GM18907 (cell line): ENCODE measurements at regions not wholly inside any gene's neighbourhood (a gene's known extent, or its start where the extent isn't known, plus 50 kb on each side); places are given as distances from the start of the nearest gene placed in this dataset.

Experiments
- ATAC-seq: cut with Tn5 transposase; IDR thresholded peaks from one replicate; pipeline ENCODE4 v1.9.1; 2021; ENCODE audit warnings: mild to moderate bottlenecking, moderate library complexity; ENCODE audit not compliant: unreplicated experiment

DNA sequence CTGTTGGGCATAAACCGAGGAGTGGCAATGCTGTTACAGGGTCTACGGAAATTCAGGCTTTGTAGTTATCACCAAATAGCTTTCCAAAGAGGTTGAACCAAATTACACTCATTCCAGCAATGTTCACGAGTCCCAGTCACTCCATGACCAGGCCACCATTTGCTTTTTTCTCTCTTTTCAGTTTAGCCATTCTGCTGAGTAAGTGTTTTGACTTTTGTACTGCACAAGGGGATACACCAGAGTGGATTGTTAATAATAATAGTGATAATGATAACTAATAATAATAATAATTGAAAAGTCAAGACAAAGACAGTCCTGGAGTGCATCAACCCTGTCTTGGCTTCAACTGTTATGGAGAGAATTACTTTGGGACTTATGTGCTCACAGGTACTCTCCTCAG, 343.5 kb downstream of the AACS start:
- no peak for ATAC-seq

DNA sequence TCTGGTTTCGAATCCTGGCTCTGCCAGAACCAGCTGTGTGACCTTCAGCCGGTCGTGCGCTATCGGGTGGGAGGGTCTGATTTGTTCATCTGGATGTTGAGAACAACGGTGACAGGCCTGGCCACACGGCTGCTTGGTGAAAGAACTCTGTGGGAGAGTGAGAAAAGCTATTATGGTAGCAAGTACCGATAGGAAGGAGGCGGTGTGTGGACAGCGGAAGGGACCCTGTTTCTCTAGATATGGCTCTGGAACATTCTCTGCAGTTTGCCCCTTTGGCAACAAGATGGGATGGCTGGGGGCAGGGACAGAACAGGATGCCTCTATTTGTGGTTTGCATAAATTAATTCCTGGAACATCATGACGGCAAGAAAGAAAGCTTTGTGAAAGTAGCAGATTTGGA, 347.3 kb downstream of the AACS start:
- no peak for ATAC-seq

DNA sequence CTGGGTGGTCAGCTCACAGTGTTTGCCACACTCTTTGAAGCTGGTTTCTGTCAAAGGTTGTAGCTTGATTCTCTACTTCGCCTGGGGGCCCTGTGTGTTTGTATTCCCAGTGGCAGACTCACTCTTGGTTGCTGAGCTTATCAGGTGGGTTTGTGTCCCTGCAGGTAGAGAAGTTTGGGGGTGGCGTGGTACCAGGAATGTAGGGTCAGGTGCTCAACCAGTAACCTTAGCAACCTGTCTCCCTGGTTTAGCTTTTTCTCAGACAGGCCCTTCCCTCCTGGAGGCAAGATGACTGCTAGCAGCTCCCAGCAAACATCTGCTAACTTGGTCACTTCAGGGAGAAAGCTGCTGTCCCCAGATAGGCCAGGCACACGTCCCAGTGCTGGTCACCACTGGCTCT, 352.2 kb downstream of the AACS start:
- ATAC-seq = no peak

DNA sequence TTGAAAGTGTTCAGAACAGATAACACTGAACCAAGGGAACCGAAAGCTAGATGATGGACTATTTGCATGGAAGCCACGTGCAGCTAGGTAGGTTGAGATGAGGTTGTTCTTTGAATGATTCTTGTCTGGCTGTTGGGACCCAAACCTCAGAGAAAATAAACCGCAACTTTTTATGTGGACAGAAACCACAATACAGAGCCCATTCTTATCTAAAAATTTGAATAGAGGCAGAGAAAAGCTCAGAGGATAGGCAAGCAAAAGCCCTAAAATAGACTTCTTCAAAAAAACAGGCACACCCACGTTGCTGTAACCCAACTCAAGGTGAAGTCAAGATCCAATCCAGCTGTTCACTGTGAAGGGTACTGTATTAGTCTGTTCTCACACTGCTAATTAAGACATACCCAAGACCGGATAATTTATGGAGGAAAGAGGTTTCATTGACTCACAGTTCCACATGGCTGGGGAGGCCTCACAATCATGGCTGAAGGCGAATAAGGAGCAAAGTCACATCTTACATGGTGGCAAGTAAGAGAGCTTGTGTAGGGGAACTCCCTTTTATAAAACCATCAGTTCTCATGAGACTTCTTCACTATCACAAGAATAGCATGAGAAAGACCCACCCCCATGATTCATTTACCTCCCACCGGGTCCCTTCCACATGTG, 353.8 kb downstream of the AACS start:
- ATAC-seq = peak; percentile 73

DNA sequence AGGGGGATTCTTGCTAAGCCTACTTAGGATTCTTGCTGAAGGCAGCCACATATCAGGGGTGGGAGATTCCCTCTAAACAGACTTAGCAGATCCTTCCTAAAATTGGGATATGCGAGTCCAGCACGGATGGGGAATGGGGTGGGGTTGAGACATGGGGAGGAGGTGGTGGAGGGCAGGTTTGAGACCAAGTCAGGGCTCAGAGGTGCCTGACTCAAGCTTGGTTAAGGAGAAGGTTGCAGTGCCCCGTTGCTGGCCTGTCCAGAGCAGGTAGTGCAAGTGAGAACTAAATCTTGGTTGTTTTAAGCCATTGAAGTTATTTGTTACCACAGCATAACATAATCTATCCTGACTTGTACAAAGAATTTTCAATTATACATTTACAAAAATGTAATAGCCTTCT, 359.7 kb downstream of the AACS start:
- ATAC-seq = no peak

DNA sequence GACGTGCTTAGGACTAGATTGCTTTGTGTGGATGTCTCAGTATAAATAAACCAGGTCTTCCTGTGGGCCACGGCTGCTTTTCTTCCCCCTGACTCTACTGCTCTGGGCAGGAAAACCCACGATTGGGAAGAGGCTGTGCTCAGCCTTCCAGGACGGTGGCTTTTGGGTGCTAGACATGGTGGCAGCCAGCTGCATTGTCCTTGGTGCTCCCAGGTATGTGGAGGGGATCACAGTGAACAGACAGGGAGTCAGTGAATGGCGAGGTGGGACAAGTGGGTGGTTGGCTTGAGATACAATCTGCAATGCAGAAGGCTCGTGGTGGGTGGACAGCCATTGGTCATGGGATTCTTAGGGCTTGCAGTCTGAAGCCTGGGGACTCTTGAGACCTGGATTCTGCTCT, 366.3 kb downstream of the AACS start:
- no peak for ATAC-seq

DNA sequence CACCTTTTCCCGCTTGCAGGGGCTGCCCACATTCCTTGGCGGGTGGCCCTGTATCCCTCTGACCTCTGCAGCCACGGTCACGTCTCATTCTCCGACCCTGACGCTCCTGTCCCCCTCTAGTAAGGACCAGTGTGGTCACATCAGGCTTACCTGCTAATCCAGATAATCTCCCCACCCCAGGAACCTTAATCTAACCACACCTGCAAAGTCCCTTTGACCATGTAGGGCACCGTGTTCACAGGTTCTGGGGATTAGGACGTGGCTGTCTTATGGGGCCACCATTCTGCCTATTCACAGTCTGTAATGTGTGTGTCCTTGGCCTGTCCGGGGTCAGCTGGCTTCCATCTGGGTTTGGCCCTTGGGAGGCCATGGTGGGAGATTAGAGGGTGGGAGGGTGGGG, 368.9 kb downstream of the AACS start:
- no peak for ATAC-seq

DNA sequence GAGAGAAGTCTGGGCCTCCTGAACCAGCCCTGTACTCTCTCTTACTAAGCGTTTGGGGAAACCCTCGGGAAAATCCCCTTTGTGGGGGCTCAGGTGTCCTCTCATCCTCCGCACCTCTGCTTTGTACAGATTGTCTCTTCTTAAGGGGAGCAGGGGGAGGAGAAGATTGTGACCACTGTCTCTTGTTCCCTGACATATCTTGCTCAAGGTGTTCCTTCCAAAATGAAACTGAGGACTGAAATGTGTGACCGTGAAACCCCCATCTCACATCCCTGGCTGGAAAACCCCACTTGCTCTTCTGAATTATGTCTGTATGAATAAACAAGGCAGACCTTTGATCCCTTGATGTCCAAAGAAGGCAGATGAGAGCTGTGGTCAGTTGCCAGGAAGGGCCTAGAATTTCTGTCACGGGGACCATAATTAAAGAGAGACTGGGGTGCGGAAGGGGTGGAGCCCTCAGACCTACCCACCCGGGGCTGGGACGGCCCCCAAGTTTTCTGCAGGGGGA, 369.8 kb downstream of the AACS start:
- ATAC-seq = peak; percentile 91

DNA sequence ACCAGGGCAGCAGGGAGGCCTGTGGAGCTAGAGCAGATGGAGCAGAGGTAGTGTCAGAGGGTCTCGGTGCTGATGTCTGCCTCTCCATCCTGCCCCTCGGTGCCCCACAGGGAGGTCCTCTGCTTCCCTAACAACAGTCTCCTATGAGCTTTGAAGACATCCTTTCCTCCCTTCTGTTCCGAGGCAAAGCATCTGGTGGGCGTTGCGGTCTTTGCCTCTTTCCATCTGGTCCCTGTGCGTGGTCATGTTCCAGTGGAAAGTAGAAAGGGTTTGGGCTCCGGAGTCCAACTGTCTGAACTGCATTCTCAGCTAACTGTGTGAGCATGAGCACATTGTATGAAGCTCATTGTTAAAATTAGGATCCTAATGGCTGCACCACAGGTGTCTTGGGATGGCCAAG, 370.6 kb downstream of the AACS start:
- no peak for ATAC-seq

DNA sequence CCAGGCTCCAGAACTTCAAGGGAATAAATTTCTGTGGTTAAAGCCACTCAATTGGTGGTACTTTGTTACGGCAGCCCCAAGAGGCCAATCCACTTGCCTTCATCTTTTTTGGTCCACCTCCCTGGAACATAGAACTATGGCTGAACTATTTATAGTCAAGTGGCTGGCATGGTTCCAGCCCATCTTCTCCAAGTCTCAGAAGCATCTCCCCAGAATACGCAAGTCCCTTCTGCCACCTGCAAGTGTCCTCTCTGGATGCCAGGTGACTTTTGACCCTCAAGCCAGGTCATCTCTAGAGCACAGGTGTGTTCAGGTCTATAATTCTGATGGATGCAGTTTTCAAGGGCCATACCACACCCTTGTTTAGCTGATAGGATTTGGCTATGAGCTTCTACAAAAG, 371.5 kb downstream of the AACS start:
- no peak for ATAC-seq

DNA sequence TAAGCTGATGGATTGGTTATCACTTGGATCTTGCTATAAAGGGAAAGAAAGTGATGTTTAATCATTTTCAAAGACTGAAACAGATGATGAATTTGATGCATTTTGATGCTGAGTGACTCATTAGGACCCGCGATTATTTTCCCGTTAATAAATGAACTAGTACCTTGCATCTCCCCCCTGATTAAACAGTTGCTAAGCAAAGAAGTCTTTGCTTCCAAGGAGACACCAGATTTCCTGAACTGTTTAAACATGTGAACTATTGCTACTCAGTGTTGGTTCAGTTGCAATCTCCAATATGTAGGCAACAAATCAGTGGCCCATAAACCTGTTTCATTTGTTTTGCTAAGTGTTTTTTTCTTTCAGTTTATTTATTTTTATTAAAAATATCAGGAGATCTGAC, 375.2 kb downstream of the AACS start:
- ATAC-seq = no peak

DNA sequence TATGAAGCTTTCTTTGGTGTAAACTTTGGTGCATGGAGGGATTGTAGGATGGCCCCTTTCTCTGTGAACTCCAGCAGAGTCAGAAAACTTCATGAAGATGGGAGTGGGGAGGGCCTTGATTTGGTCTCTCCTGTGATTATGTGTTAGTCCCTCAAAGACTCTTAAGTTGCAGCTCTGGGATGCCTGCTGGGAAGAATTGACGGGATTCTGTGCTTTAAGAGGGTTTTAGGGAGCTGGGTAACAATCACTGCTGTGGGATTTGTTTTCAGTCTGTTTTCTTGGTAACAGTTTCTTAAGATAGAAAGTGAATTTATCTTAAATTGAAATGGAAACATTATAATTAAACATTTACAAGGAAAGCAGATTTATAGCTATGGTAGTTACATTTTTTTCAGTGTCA, 378.1 kb downstream of the AACS start:
- no peak for ATAC-seq

DNA sequence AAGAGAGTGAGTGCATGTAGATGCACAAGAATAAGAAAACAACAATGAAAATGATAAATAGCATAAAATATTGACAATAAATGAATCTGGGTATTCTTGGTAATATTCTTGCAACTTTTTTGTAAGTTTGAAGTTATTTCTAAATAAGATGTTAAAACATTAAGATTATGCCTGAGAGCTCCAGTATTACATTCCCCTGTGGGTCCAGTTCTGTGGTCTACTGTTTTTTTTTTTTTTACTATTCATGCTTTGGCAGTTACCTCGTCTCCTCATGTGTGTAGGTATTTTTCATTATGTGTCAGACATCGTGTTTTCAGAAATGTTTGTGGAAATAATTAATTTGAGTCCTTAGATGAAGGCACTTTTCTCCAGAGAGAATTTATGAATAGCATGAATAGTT, 386.2 kb downstream of the AACS start:
- ATAC-seq = no peak

DNA sequence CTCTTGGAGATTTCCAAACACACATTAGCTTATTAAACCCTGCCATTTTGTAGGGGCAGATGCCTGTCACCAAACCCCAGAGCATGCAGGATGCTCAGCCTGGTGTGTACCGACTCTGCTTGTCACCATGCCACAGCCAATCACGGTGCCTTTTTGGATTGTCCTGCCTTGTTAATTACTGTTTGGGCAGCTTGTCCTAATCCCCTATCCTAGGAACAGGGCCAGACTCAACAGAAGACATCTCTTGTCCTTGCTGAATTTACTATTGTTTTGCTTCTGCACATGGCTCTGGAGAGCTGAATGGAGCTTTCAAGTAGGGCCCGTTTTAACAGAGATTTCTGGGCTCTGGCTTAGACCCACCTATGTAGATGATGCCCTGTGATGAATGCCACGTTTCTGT, 388.5 kb downstream of the AACS start:
- ATAC-seq = no peak

DNA sequence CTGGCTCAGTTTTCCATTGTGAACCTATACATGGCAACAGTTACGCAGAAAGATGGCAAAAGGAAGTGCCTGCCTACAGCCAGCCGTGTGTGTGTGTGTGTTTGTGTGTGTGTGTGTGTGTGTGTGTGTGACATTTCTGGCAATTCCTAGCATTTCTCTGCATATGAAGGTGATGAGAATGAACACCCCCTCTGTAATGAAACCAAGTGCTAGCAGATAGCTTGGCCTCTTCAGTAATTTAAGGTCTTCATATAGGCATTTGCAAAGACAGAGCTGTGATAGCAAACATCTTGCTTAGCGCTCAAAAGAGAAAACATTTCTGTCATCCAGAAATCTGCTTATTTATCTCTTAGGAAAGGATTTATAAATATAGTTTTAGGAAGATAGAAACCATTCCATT, 389.1 kb downstream of the AACS start:
- no peak for ATAC-seq

DNA sequence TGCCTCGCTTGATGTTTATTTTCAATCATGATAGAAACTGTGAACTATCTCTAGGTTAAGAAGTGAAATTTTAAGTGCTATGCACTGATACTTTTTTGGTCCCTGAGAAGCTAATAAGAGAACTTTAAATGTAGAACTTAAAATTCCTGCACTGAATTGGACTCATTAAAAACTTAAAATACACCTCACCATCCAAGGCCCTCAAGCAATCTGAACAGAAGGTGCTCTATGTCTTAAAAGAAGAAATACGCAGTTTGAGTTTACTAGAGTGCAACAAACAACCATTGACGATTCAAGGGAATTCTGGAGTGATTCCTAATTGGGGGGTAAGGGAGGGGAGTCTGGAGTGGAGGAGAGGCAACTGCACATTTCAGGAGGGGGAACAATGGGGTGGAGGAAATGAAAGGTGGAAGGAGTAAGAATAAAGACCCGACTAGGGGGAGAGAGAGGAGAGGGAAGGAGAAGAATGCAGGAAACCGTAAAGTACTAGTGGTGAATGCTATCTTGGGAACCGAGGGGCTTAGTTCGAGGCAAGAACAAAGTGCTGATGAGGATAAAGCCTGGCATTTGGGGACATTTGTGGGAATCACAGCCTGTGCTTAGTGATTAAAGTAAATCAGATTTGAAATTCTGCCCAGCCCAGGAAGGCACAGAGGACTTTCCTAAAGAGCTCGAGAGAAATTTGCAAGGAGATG, 389.7 kb downstream of the AACS start:
- no peak for ATAC-seq

DNA sequence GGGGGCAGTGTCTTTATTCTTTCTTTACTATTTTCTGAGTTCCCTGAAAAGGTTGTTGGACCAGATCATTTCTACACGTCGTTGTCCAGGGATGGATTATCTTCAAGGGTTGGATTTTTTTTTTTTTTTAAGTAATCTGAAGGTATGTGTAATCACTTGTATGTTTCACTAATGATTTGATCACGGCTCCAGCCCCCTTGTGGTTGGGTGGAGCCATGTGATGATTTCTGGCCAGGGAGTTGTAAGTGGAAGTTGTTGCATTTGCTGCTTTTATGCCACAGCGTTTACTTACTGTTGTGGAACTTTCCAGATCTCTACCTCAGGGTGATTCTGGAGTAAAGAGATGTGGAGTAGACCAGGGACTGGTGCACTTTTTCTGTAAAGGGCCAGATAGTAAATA, 390.3 kb downstream of the AACS start:
- no peak for ATAC-seq

DNA sequence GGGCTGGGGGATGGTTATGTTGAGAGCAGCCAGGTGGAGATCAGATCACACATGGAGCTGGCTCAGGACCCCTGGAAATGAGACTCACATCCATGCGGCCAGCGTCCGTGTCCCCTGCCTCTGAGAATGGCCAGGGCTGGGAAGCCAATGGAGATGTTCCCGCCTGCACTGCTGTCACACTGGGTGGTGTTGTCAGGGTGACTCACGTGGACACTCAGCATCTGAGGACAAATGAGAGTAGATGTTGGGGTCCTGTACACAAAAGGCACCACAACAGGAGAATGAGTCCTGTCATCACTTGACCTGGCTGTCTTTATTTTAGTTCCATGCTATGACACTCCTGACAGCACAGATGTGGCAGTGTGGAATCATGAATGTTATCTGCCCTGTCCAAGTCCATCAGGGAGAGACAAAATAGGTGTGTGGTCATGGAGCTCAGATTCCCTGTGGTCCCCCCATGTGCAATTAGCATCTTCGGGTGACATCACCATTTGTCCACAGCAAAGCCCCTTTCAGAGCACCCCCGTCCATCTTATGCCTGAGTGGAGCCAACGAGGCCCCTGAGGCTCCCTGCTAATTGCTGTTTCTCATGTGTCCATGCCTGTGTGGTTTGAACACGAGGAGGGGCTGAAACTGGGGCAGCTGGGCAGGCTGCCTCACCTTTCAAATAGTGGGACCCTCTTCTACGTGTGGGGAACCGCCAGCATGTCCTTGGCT, 393.5 kb downstream of the AACS start:
- no peak for ATAC-seq

DNA sequence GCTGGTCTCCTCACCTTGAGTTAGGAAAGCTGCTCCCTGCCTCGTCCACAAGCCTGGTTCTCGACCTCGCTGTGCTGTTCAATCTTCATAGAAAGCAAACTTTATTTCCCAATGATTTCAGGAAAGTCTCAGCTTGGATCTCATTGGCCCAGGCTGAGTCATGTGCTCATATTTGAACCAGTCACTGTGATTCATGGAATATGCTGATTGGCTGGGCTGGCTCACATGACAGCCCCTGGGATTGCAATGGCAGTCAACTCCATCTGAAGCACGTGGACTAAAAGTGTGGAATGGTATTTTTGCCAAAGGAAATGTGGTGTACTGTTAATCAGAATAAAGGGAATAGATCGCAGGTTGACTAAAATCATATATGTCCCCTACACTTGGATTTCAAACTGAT, 396.6 kb downstream of the AACS start:
- ATAC-seq = no peak

DNA sequence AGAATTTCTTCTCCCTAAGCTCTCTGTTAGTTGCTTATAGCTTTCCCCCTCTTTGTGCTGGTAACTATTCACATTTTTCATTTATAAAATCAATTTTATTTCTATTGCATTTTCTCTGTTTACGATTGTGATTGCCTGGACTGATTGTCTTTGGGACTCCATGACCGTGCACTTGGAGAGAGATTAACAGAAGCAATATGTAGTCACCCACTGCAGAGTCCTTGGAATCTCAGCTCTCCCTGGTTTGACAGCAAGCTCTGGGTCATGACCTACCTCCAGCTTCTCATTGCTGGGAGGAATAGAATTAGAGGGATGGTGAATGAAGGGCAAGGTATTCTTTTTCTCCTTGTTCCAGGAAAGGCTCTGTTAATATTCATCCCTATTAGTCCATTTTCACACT, 398.2 kb downstream of the AACS start:
- no peak for ATAC-seq

DNA sequence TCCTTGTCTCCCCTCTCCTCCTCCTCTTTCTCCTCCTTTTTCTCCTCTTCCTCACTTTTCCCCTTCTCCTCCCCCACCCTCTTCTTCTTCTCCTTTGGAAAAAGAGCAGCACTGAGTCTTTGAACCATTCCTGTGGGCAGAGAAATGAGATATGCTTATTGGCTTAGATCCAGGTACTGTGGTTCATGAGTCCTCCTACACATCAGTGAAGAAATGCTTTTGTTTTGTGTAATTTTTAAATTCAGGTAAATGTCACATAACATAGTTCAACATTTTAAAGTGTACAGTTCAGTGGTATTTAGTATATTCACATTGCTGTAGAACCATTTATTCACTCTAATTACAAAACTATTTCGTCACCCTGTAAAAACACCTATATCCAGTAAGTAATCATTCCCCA, 402.1 kb downstream of the AACS start:
- ATAC-seq = no peak

DNA sequence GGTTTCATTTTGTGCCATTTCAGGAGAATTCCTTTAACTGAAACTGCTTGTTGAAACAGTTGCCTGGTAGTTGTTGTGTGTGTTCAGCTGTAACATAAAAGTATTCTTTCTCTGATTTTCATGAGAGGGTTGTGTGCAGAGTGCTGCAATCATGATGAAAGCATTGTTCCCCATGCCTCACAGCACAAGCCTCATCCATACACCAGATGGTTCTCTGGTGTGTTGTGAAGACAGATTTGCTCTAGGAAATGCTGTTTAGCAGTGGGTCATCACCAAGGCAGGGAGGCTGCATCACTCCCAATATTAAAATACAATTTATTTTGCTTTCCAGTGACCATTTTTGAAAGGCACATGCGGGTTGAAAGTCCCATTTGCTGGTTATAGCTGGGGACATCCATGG, 404.4 kb downstream of the AACS start:
- ATAC-seq = no peak
